SK-N-SH treated with all-trans-retinoic acid at 6 μM for 48 hours (cell line): ENCODE measurements at regions not wholly inside any gene's neighbourhood (a gene's known extent, or its start where the extent isn't known, plus 50 kb on each side); places are given as distances from the start of the nearest gene placed in this dataset.

Experiments used
- ARNTL ChIP-seq: fragments of 450-650 bp; formaldehyde crosslinking; IDR thresholded peaks from 2 replicates; pipeline ENCODE4 v1.5.0; 2020; ENCODE audit warnings: low read depth, mild to moderate bottlenecking, moderate library complexity, borderline replicate concordance
- BACH2 ChIP-seq: fragments of 250-450 bp; sonication (Bioruptor Pico); IDR thresholded peaks from 2 replicates; pipeline ENCODE4 v1.9.0; 2021; ENCODE audit warnings: mild to moderate bottlenecking, borderline replicate concordance
- CREB5 ChIP-seq: fragments of 250-450 bp; sonication (Bioruptor Pico); IDR thresholded peaks from 2 replicates; pipeline ENCODE4 v1.5.1; 2020; ENCODE audit warnings: low read depth, mild to moderate bottlenecking, moderate library complexity
- CSRNP3 ChIP-seq: fragments of 250-450 bp; sonication (Bioruptor Pico); IDR thresholded peaks from 2 replicates; pipeline ENCODE4 v1.5.1; 2021; ENCODE audit warnings: mild to moderate bottlenecking, moderate library complexity
- ESRRG ChIP-seq: fragments of 250-450 bp; sonication (Bioruptor Pico); IDR thresholded peaks from 2 replicates; pipeline ENCODE4 v1.6.1; 2021; ENCODE audit warnings: mild to moderate bottlenecking
- ISL1 ChIP-seq: fragments of 250-450 bp; sonication (Bioruptor Pico); IDR thresholded peaks from 2 replicates; pipeline ENCODE4 v2.1.2; 2022; ENCODE audit warnings: mild to moderate bottlenecking, moderate library complexity
- OSR1 ChIP-seq: fragments of 250-450 bp; sonication (Bioruptor Pico); IDR thresholded peaks from 2 replicates; pipeline ENCODE4 v1.8.0; 2022; ENCODE audit warnings: moderate library complexity, mild to moderate bottlenecking, inconsistent platforms
- PATZ1 ChIP-seq: fragments of 250-450 bp; sonication (Bioruptor Pico); IDR thresholded peaks from 2 replicates; pipeline ENCODE4 v1.8.0; 2020; ENCODE audit warnings: mild to moderate bottlenecking, moderate library complexity, borderline replicate concordance
- TSHZ2 ChIP-seq: fragments of 250-450 bp; sonication (Bioruptor Pico); IDR thresholded peaks from 2 replicates; pipeline ENCODE4 v1.5.0; 2020; ENCODE audit warnings: mild to moderate bottlenecking, moderate library complexity
- ZFP3 ChIP-seq: fragments of 250-450 bp; sonication (Bioruptor Pico); IDR thresholded peaks from 2 replicates; pipeline ENCODE4 v1.5.0; 2020; ENCODE audit warnings: mild to moderate bottlenecking, moderate library complexity
- ZNF8 ChIP-seq: fragments of 450-650 bp; formaldehyde crosslinking; IDR thresholded peaks from 2 replicates; pipeline ENCODE4 v1.5.0; 2020; ENCODE audit warnings: mild to moderate bottlenecking, moderate library complexity

GRCh38 chr12:25315388-25315787 is 64.7 kb upstream of the KRAS start:
- TF ChIP-seq OSR1 (CRISPR knock-in tag) (no peak), CREB5 (CRISPR knock-in tag) (no peak), TSHZ2 (no peak), ZFP3 (CRISPR knock-in tag) (no peak), ISL1 (CRISPR knock-in tag) (no peak), PATZ1 (no peak), ESRRG (no peak), BACH2 (CRISPR knock-in tag) (no peak), ARNTL (CRISPR knock-in tag) (no peak), ZNF8 (CRISPR knock-in tag) (no peak), CSRNP3 (CRISPR knock-in tag) (no peak)
